Activated CD8-positive, alpha-beta memory T cell treated with anti-CD3 and anti-CD28 coated beads for 48 hours (primary cell): ENCODE measurements at regions not wholly inside any gene's neighbourhood (a gene's known extent, or its start where the extent isn't known, plus 50 kb on each side); places are given as distances from the start of the nearest gene placed in this dataset.

Experiments
- DNase-seq, 3 experiments: peaks; one replicate each; pipeline ENCODE4 v3.0.0-alpha.2; 2020; ENCODE audit warnings: low read depth in 2 of 3, low spot score in 2 of 3

DNA sequence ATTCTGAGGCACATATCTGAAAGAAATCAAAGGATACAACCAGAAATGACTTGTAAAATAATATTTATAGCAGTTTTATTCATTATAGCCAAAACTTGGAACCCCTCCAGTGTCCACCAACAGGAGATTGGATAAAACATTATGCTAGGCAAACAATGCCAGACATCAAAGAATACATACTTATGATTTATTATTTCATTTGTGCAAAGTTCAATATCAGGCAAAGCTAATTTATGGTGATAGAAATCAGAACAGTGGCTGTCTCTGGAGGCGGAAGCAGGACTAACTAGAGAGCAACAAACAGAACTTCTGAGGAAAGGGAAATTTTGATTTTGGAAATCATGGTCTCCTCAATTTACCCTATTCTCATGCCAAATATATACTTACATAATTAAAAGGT is 193.1 kb downstream of the ICE1 start:
- DNase-seq, result no peak

DNA sequence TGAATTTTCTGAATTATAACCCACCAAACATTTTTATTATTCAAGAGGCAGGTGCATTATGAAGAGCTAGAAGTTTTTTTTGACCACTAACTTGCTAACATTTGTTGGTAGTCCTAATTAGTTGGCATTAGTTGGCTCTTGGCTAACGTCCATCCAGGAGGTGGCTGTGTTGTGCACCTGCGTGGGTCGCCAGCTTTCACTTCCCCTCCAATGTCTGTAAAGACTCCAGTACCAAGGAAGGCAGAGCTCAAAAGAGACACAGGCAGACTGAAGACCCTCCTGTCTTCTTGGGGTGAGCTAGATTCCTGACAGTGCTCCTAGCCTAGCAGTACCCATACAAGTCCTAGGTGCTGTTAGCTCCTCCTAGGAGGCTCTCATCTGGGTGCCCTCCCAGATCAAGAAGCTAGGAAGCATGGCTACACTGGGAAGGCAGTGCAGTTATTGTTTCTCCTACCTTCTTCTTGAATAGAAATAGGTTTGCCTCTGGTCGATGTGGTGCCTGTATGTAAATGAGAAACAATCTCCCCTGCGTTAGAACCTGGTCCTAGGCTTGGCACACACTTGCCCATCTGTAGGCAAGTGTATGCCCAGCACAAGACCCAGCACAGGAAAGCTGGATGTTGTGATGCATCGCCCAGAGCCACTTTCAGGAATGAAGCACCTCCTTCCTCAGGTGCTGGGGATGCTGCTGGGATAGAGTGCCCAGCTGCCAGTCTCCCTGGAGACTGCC is 190.9 kb downstream of the ICE1 start:
- DNase-seq, result no peak

DNA sequence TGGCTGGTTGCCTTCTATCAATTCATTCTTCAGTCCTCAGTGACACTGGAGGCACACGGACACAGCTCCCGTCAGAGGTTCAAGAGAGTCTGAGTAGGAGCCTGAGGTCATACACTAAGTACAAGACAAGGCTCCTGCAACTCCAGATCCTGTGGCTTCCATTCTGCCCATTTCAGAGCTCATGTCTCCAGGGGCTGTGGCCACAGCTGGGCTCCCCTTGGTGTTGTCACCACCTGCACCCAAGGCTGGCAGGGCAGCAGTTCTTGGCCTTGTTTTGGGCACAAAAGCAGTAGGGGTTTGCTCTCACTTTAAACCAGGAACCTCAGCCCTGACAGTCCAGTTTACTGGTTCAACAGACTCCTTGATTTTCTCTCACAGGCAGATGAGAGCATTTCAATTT is 189.6 kb downstream of the ICE1 start:
- DNase-seq, result no peak

DNA sequence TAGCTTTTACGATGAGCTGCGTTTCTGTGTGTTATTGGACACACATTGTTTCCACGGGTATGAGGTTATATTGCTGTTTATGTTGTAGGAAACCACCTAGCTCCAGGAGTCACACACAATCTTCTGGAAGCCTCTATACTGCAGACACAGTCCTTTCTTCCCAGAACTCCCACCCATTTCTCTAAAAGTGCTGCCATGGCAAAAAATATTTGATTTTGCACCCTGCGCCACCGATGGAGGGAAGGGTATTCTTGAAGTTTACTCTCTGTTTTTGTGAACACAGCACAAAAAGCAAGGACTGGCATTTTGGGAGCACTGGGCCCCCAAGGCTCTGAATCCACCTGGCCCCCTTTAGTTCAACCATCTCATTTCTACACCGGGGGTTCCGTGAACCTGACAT is 187.5 kb downstream of the ICE1 start:
- no peak for DNase-seq

DNA sequence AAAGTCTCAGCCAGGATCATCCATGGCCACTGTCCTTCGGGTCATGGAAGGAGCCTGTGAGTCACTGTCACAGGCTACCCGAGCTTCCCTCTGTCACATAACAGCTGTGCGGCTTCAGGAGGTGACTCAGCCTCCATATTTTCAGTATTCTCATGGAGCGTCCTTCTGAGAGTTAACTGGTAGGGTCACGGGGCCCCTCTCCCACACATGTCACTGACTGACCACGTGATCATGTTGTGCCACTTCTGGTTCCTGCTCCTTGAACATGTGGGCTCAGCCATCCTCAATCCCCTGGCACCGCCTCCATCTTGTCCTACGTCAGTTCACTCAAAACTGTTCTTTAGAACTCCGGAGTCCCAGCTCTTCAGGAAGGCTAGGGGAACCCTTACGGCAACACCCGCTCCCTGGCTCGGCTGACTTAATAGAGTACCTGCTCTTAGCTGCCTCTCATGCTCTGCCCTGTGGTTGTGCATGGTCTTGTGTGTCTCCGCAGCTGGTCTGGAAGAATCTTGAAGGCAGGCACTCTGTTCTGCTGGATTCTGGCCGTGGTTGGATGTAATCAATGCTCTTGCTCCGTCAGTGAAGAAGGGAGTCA is 182.8 kb downstream of the ICE1 start:
- DNase-seq, result no peak

DNA sequence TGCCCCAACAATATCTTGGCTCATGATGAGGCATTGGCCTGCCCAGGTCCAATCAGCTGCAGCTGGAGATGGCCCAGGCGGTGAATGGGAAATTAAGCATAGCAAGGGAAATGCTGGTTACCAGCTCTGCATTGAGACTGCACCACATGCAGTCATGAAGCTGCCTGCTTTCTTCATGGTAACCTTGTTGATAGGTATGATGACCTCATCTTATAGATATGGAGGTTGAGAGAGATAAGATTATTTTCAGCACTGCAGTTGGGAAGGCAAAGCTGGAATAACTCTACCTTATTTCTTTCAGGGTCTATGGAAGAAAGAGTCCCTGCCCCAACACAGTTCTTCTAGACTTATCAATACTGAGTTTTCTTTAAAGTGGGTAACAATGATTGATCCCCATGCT is 180.1 kb downstream of the ICE1 start:
- DNase-seq, result no peak

DNA sequence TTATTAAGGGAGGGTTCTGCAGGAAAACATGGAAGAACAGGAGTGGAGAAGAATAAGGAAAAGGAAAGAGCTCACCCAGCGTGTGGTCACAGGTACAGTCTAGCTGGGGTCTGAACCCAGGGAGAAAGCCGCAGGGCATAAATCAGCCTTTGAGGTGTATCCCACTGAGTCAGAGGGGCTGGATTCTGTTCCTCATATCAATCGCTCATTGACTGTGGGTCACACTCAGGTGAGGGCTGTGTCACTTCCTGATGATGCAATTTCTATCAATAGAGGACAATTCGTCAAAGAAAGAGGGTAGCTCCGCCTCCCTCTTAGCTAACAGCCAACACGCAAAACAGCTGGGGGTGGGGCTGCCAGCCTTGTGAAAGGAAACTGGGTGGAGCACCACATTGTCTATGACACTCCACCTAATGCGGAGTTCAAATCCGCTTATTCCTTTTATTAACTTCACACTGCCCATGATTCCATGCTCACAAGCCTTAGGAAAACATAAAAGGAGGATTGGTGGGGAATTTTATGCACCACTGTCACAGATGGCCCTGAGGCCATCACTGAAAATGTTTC is 176.2 kb downstream of the ICE1 start:
- no peak for DNase-seq

DNA sequence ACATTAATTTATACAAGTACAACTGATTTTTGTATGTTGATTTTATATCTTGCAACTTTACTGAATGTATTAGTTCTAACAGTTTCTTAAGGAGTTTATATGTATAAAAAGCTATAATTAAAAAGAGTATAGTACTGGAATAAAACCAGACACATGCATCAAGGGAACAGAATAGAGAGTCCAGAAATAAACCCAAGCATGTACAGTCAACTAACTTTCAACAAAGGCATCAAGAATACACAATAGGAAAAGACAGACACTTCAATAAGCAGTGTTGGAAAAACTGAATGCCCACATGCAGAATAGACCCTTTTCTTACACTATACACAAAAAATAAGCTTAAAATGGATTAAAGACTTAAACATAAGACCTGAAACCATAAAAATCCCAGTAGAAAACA is 170.9 kb downstream of the ICE1 start:
- no peak for DNase-seq

DNA sequence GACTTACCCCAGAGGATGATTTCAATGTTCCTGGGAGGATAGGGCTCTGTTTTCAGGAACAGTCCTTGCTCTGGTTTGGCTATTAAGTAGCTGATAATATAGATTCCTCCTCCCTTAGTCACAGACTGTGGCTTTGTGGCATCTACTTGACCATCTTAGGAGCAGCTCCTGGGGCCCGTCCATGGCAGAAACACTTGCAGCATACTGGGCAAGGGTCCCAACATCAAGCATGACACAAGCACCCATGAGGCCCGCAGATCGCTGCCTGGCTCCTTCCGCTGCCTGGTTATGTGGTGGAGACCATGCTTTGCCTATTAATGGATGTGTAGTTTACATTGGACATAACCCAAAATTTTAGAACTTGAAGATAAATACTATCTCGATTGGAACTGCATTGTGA is 170.1 kb downstream of the ICE1 start:
- DNase-seq, result no peak

DNA sequence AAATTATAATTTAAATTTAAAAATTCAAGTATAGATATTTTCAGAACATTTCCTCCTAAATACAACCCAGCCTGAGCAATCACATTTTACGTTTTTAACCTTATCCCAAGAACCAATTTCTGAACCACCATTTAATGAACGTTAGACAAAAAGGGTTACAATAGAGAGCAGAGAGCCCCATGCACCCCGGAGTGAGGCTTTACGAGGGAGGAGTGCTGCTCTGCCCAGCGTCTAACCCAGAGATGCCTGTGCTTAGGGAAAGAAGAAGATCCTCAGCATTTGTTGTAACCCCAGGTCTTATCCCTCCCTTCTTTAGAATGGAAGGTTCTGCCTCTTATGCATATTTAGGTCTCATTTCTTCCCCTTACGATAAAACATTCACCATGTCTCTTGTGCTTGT is 169.1 kb downstream of the ICE1 start:
- DNase-seq, result no peak

DNA sequence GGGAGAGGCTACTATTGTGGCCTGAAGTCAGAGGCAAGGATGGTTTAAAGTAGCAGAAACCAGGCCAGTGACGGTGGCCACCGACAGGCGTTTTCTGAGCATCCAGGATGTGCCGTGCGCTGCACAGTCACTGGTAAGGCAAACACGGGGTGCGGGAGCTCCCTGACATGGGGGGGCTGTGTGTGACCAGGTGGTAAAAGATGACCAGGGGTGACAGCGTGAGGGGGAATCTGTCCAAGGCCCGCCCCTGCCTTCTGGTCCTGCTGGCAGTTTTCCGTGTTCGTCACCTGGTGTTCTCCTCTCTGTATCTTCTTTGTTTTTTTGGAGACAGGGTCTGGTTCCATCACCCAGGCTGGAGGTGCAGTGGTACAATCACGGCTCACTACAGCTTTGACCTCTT is 167.4 kb downstream of the ICE1 start:
- no peak for DNase-seq

DNA sequence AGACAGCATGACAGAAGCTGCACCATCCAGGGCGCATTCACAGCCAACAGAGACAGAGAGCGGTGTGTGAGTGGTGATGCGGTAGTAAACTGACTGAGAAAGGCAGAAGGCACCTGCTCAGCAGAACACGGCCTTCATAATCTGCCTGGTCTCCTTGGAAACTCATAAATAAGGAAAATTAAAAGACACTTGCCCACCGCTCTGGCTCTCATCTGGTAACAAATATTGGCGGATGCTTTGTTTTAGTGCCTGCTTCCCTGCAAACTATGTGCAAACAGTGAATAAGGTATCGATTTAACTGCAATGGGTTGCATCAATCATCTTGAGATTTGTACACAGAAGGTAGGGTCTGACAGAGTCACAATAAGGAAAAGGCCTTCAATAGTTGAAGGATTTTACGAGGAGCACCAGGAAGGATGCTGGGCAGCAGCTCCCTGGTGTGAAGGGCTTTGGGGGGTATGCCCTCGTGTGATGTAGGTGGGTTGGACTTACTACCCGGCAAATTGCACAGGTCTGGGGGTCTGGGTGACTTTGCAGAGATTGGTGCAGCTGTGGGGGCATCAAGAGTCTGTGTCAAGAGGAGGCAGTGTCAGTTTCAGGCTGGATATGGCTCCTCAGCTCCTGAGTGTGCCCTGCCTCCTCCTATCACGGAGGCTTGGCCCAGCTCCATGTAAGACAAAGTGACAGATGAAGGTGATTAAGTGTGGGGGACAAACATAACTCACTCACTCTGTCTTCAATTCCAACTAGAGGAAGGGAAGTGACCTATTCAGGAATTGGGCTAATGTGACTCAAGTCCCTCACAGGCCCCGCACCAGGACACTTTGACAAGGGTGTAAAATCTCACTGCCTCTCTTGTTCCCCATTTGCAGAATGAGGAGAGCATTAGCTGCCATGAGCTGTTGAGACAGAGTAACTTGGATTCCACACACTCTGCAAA is 166.7 kb downstream of the ICE1 start:
- no peak for DNase-seq

DNA sequence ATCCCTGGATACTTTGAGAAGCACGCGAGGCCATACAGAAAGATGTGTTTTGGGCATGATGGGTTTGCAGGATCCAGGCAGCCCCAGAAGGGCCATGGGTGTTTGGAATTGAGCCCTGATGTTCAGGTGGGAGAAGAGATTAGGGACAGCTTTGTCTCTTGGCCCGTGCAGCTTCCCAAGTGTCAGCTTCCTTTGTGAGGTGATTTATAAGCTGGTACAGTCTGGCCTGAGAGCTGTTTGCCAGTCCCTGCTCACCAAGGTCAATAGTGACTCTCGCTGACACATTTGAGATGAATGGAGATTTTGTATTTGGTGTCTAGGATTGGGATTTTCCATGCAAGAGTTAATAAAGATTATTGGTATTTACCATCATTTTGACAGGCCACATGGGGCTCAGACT is 165.9 kb downstream of the ICE1 start:
- DNase-seq, result no peak

DNA sequence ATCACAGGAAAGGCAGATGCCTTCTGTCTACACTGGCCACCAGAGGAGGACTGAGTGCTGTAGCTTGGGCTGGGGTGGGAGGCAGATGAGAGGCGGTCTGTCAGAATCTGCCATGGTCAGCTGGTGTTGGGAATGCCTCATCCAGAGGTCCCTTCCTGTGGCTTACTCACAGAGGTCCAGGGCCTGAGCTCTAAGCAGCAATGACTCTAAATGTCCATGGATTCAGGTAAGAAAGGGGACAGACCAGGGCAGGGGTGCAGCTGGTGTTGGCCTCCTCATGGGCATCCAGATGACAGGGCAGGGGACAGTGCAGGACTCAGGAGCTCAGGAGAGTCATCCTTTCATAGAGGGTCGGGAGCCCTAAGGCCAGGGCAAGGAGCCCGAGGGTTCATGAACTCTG is 165.0 kb downstream of the ICE1 start:
- DNase-seq, result no peak

DNA sequence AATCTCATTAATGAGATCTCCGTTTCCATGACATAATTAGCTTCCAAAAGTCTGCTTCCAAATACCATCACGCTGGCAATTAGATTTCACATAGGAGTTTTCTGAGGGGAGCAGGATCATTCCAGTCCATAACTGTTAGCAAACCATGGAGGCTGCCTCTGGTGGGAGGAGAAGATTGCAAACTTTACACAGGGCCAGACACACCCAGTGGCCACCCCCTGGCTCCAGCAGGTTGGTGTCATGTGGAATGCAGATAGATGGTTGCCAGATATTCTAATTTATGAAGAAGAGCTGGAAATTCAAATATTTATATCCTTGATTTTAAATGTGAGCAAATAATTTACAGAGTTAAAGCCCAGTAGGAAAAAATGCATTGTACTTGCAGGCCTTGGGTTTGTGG is 164.2 kb downstream of the ICE1 start:
- DNase-seq, result no peak

DNA sequence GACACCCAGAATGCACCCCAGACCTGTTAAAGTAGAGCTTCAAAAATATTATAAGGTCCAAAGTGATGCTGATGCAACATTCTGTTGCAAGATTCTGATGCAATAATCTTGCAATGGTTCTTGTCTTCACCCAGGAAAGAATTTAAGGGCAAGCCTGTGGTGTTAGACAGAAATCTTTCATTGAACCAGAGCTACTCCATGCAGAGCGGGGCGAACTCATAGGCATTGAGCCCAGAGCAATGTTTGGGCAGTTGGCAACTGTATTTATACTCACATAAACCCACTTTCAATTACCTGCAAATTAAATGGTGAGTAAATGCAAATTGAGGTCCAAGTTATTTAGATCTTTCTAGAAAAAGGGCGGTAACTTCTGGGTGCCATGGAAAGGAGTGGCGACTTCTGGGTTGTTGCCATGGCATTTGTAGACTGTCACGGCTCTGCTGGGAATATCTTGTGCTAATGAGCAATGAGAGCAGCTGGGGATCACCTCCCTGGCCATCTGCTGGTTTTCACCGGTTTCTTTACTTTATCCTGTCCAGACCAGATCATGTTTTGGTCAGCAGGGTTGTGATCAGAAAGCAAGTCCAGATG is 163.4 kb downstream of the ICE1 start:
- DNase-seq, result no peak

DNA sequence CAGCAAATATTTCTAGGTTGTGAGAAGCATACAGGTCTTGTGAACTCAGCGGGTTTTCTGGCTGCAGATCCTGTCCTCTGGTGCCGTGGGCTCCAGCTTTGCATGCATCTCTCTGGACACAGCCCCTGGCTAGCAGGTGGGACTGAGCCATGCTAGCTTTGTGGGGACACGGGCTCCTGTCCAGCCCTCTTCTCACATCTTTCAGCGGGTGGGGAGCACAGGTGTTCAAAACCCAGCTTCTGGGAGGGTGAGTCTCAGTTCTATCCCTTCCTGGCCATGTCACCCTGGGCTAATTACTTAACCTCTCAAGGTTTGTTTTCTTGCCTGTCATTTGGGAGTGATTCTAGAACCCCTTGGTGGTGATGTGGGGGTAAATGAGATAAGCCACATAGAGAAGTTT is 162.3 kb downstream of the ICE1 start:
- no peak for DNase-seq

DNA sequence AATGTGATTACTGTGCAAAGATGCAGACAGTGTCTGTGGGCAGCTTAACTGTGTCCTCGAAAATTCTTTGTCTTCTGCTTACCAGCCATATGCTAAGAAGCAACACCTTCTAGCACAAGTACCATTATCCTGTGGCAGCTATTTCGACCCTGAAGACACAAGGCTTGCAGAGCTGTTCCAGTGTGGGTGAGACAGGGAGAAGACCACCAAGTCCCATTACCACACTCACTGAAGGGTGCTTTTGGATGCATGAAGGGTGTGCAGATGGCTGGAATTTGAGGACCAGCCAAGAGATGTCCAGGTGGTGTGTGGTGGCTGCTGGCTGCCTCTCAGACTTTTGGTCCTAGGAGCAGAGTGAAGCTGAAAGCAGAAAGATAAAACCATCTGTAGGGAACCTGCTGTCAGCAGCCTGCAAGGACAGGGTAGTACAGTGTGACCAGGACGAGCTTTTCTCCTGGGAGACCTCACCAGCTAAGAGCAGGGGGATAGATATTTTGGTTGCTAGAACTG is 161.8 kb downstream of the ICE1 start:
- DNase-seq, result no peak

DNA sequence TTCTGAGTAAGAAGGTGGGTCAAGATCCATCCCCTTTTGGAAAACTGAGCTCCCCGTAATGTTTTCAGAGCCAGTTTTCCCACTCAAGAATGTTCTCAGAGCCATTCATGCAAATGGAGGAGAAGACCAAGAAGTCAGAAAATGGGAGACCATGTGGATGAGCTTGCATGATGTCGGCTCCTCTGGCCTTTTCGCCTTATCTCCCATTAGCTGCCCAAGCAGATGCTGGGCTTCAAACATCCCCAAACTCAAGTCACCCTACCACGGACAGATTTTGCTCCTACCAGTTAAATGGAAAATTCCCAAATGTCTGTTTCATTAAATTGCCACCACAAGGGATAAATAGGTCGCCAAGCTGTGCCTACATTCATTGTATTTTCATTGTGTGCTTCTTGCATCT is 161.4 kb downstream of the ICE1 start:
- DNase-seq, result no peak

DNA sequence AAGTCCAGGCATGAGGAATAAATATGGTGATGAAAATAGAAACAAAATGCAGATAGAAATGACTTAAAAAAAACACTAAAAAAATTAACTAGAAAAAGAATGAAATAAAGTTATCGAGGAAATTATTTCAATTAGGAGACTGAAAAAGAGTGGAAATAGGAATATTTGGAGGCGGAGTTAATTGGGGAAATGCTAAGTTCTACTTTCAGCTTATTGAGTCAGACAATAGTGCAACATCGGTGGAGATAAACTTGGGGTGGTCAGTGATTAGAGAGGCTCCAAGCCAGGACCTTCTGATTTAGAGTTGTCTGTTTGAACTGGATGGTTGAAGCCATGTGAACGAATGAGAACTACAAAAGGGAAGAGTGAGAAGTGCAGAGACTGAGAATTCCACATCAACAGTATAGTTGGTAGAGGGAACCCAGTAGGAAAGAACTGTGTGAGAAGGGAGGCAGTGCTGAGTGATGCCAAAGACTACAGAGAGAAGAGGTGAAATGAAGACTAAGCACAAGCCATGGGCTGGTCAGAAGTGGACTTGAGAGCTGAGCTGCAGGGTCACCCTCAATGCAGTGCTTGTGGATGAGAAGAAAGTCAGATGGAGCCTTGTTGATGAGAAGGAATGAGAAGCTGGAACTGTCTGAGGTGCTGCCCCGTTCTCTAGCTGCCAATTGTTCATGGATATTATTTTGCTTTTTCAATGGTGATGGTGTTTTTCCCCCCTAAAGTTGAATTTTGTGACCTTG is 160.7 kb downstream of the ICE1 start:
- DNase-seq, result no peak

DNA sequence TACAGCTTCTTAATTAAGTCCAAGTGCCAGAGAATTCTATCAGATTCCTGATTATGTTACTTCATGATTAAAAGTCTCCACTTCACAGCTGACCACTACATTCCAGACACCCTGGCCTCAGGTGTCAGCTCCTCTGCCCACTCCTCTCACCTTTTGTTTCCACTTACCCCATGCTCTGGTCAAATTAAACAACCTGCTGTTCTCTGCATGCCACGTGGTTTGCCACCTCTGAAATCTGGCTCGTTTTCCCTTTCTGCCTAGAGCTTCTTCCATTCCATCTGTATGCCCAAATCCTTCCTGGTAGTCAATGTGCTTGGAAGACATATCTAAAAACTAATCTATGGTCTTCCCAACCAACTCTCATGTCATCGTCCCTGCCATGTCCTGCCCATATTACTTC is 158.6 kb downstream of the ICE1 start:
- no peak for DNase-seq
